Right ventricle myocardium superior (tissue), 1 donor: ENCODE measurements at regions not wholly inside any gene's neighbourhood (a gene's known extent, or its start where the extent isn't known, plus 50 kb on each side); places are given as distances from the start of the nearest gene placed in this dataset.

Experiments used
- ATAC-seq: fragments of 200-7000 bp; cut with Tn5 transposase; one replicate; pipeline ENCODE4 v1.9.1; 2020; ENCODE audit warnings: mild to moderate bottlenecking; ENCODE audit not compliant: poor library complexity
- DNase-seq: peaks from one replicate; pipeline ENCODE4 v3.0.0-alpha.2; 2020
- intact Hi-C: fragments of 100-400 bp; cut with DNase I; formaldehyde crosslinking; loops from one replicate; pipeline ENCODE4 v1.11.2; 2022
- donor health status: DM: no; HTN: yes; CAD: no; lungs with severe emphysema.

GRCh38 chr5:33362915-33363314, 77.8 kb upstream of the TARS1 start:
- intact Hi-C loops, result no loop called here
- ATAC-seq (peak; percentile 86), DNase-seq (peak; percentile 45)

- no peak for DNase-seq
- ATAC-seq, result peak; percentile 62
- intact Hi-C loops, result no loop called here
Observed at GRCh38 chr5:33363537-33363936, 77.2 kb upstream of the TARS1 start.

- intact Hi-C loops, result no loop called here
- no peak for ATAC-seq
- no peak for DNase-seq
Observed at GRCh38 chr5:33364406-33364805, 76.4 kb upstream of the TARS1 start.

GRCh38 chr5:33367416-33367815, 73.3 kb upstream of the TARS1 start:
- ATAC-seq (no peak), DNase-seq (no peak)
- intact Hi-C loops, result no loop called here

- intact Hi-C loops, result no loop called here
- DNase-seq (no peak), ATAC-seq (peak; percentile 83)
Observed at GRCh38 chr5:33369485-33370465, 71.0 kb upstream of the TARS1 start.

- ATAC-seq (no peak), DNase-seq (no peak)
- intact Hi-C loops, result no loop called here
Observed at GRCh38 chr5:33370466-33370859, 70.3 kb upstream of the TARS1 start.

- ATAC-seq, result no peak
- no peak for DNase-seq
- intact Hi-C loops, result no loop called here
Observed at GRCh38 chr5:33371660-33372059, 69.1 kb upstream of the TARS1 start.

- DNase-seq, result no peak
- intact Hi-C loops, result no loop called here
- ATAC-seq, result no peak
Observed at GRCh38 chr5:33372721-33373472, 67.9 kb upstream of the TARS1 start.

GRCh38 chr5:33375900-33376299, 64.9 kb upstream of the TARS1 start:
- DNase-seq (no peak), ATAC-seq (peak; percentile 62)
- intact Hi-C loops, result no loop called here

- DNase-seq (no peak), ATAC-seq (peak; percentile 46)
- intact Hi-C loops, result no loop called here
Observed at GRCh38 chr5:33379757-33380156, 61.0 kb upstream of the TARS1 start.

GRCh38 chr5:33381243-33381642, 59.5 kb upstream of the TARS1 start:
- intact Hi-C loops, result no loop called here
- ATAC-seq (no peak), DNase-seq (no peak)
